ENCODE measurements at regions not wholly inside any gene's neighbourhood (a gene's known extent, or its start where the extent isn't known, plus 50 kb on each side); places are given as distances from the start of the nearest gene placed in this dataset.

GRCh38 chr2:19580830-19581229, 222.4 kb upstream of the OSR1 start (continued):
- TF ChIP-seq ZNF891 (CRISPR knock-in tag; IDR thresholded peaks at IDR 0.05) (no peak), ZNF235 (CRISPR knock-in tag; IDR thresholded peaks at IDR 0.05; ENCODE audit: borderline replicate concordance) (no peak), HOXA7 (CRISPR knock-in tag; IDR thresholded peaks at IDR 0.05) (no peak), ARNTL (CRISPR knock-in tag; IDR thresholded peaks at IDR 0.05) (no peak), YEATS2 (CRISPR knock-in tag; IDR thresholded peaks at IDR 0.05; ENCODE audit: borderline replicate concordance) (no peak), ZBTB7B (CRISPR knock-in tag; IDR thresholded peaks at IDR 0.05) (no peak), TOE1 (CRISPR knock-in tag; IDR thresholded peaks at IDR 0.05) (no peak), MXI1 (IDR thresholded peaks at IDR 0.05; ENCODE audit: borderline replicate concordance, low read depth, low read length) (no peak), ONECUT2 (CRISPR knock-in tag; IDR thresholded peaks at IDR 0.05) (no peak), ZNF720 (CRISPR knock-in tag; IDR thresholded peaks at IDR 0.05) (no peak), ZNF251 (CRISPR knock-in tag; IDR thresholded peaks at IDR 0.05) (no peak)
- TF ChIP-seq, protein P1, sequence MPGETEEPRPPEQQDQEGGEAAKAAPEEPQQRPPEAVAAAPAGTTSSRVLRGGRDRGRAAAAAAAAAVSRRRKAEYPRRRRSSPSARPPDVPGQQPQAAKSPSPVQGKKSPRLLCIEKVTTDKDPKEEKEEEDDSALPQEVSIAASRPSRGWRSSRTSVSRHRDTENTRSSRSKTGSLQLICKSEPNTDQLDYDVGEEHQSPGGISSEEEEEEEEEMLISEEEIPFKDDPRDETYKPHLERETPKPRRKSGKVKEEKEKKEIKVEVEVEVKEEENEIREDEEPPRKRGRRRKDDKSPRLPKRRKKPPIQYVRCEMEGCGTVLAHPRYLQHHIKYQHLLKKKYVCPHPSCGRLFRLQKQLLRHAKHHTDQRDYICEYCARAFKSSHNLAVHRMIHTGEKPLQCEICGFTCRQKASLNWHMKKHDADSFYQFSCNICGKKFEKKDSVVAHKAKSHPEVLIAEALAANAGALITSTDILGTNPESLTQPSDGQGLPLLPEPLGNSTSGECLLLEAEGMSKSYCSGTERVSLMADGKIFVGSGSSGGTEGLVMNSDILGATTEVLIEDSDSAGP (CRISPR knock-in tag; IDR thresholded peaks at IDR 0.05; ENCODE audit: borderline replicate concordance) = no peak
- TF ChIP-seq, protein P2, sequence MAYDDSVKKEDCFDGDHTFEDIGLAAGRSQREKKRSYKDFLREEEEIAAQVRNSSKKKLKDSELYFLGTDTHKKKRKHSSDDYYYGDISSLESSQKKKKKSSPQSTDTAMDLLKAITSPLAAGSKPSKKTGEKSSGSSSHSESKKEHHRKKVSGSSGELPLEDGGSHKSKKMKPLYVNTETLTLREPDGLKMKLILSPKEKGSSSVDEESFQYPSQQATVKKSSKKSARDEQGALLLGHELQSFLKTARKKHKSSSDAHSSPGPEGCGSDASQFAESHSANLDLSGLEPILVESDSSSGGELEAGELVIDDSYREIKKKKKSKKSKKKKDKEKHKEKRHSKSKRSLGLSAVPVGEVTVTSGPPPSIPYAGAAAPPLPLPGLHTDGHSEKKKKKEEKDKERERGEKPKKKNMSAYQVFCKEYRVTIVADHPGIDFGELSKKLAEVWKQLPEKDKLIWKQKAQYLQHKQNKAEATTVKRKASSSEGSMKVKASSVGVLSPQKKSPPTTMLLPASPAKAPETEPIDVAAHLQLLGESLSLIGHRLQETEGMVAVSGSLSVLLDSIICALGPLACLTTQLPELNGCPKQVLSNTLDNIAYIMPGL (CRISPR knock-in tag; IDR thresholded peaks at IDR 0.05; ENCODE audit: borderline replicate concordance in 1 of 2, low read depth in 1 of 2) = no peak
- TF ChIP-seq, protein P3, sequence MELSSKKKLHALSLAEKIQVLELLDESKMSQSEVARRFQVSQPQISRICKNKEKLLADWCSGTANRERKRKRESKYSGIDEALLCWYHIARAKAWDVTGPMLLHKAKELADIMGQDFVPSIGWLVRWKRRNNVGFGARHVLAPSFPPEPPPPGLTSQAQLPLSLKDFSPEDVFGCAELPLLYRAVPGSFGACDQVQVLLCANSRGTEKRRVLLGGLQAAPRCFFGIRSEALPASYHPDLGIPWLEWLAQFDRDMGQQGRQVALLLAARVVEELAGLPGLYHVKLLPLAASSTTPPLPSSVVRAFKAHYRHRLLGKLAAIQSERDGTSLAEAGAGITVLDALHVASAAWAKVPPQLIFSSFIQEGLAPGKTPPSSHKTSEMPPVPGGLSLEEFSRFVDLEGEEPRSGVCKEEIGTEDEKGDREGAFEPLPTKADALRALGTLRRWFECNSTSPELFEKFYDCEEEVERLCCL (CRISPR knock-in tag; IDR thresholded peaks at IDR 0.05; ENCODE audit: borderline replicate concordance) = no peak

Data from HepG2 (cell line).